Right ventricle myocardium inferior (tissue), 1 donor: ENCODE measurements at regions not wholly inside any gene's neighbourhood (a gene's known extent, or its start where the extent isn't known, plus 50 kb on each side); places are given as distances from the start of the nearest gene placed in this dataset.

Experiments
- ATAC-seq: fragments of 200-7000 bp; cut with Tn5 transposase; one replicate; pipeline ENCODE4 v1.9.1; 2020; ENCODE audit warnings: mild to moderate bottlenecking, moderate library complexity
- DNase-seq: peaks from one replicate; pipeline ENCODE4 v3.0.0; 2021; ENCODE audit errors: missing footprints
- intact Hi-C: fragments of 100-400 bp; cut with DNase I; formaldehyde crosslinking; loops from one replicate; pipeline ENCODE4 v1.11.0; 2022
- donor health status: DM: no; HTN: yes; CAD: no; lungs with severe emphysema.

DNA sequence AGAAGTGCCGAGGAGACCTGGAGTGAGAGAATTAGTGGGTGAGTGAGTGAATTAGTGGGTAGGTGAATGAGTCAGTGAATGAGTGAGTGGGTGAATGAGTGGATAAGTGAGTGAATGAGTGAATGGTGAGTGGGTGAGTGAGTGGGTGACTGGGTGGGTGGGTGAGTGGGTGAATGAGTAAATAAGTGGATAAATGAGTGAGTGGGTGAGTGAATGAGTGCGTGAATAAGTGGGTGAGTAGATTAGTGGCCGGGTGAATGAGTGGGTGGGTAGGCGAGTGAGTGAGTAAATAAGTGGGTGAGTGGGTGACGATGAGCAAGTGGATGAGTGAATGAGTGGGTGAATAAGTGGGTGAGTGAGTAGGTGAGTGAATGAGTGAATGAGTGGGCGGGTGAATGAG is 243.7 kb upstream of the MGMT start:
- intact Hi-C loops, result no loop called here
- DNase-seq, result no peak
- no peak for ATAC-seq

DNA sequence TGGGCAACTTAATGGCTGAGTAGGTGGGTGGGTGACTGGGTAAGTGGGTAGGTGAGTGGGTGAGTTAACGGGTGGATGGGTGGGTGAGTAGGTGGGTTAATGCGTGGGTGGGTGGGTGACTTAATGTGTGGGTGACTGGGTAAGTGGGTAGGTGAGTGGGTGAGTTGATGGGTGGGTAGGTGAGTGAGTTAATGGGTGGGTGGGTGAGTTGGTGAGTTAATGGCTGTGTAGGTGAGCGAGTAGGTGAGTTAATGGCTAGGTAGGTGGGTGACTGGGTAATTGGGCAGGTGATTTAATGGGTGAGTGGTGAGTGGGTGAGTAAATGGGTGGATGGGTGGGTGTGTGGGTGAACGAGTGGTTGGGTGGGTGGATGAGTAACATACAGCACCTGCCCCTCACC is 243.0 kb upstream of the MGMT start:
- no peak for ATAC-seq
- DNase-seq, result no peak
- intact Hi-C loops, result no loop called here

DNA sequence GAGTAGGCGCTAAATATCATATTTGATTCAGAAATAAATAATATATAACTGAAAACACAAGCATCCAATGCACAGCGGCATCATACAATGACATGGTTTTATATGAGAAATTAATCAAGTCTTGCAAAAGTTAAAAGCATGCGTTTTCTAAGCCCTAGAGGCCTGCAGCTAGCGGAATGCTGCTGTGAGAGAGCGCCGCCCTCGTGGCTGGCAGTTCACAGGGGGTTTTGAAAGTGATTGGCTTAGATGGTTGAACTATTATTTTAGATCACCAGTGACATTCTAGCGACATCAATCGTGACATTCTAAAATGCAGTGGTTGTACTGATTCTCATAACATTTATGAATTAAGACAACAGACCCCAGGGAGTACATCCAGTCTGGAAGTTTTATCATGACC is 235.2 kb upstream of the MGMT start:
- intact Hi-C loops, result no loop called here
- no peak for ATAC-seq

DNA sequence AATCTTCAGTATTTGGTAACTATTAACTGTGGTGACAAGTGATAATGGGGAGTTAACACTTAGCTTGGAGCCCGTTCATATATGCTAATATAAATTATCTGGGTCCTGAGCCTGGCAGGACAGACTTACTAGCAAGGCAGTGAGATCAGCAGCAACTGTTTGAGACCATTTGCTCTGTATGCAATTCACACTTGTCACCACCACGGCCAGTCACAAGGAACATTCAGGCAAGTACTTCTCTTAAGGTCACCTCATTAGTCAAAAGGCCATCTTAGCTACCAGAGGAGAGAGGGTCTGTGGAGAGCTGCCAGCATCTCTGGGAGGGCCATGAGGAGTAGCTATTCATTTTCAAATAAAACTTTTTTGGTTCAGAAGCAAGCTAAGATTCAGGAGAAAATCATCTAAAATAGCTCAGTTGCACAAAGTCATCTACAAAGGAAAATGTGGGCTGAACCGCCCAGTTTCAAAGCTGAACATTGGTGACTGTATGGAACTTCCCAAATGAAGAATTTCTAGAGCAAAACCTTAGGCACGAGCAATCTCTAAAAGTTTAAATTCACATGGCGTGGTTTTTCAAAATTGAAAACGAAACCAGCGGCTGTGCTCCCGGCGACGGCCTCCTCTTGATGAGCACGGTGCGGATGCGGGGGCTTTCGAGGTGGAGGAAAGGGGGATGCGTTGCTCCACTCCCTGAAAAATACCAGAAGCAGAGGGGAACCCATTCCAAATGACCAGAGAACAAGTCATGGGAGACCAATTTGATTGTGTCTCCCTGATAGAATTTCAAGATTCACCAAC is 233.5 kb upstream of the MGMT start:
- no peak for ATAC-seq
- no peak for DNase-seq
- intact Hi-C loops, result no loop called here

More for the DNA sequence above, 235.2 kb upstream of the MGMT start:
- no peak for DNase-seq

DNA sequence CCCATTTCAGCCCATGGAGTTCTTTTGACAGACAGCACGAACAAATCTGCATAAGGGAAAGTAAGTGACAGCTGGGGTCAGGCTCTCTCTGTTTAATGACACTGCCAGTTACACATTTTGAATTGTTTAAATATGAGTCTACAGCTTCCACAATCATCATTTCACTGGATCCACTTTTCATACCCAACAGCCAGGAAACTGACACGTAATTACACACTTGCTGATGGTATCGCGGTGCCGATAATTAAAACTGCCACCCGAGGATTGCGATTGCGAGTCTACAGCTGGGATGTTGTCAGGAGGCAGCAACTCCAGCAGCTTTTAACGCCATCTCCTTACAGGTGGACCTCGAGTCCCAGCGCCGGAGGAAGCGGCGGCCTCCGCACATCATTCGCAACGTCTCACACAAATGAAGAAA is 230.8 kb upstream of the MGMT start:
- DNase-seq (no peak), ATAC-seq (no peak)
- intact Hi-C loops, result no loop called here

DNA sequence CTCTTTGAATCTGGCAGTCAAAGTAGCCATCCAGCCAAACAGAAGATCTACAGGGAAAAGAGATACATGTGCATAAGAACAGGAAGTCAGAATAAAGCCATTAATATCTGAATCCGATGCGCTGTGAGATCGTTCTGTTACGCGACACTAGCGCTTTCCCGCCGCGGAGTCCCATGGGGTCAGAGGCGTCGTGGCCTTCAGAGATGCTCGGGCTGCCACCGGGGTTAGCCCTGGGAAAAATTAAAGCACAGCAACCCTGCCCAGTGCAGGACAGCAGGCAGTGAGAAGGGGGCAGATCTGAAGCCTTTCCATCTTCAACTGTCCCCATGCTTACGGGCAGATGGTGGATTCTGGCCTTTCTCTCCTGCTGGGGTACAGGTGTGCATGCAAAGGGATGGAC is 225.6 kb upstream of the MGMT start:
- DNase-seq, result no peak
- no peak for ATAC-seq
- intact Hi-C loops, result no loop called here

DNA sequence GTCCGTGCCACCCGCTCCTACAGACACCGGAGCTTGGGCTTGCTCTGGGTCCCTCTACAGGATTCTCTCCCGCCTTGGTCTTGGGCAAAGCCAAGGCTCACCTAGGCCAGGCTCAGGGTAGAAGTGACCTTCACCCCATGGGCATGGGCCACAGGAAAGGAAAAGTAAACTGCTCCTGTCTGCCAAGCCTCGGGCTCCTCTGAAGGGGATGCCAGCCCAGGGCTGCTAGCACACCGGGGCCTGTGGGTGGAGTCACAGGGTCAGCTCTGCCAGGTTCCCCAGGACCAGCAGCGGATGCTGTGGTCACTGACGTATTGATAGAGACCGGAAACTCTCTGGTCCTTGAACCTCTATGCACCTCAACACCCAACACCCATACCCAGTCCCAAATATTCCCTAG is 222.7 kb upstream of the MGMT start:
- DNase-seq (no peak), ATAC-seq (no peak)
- intact Hi-C loops, result no loop called here

DNA sequence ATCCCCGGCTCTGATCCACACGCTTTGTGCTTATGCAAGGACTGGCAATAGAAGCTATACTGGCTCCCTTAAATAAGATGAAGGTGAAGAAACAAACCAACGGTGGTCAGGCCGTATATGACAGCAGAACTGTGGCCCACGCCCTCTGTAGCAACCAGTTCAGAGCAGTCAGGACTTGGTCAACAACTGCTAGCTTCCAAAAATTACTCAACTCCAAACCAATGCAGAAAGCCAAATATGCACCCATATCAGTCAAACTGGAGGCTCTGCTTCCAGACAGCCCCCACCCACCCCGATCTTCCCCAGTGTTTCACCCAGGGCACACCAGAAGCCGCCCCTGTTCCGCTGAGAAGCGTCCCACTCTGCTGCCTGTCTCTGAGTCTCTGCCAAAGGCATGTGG is 222.3 kb upstream of the MGMT start:
- intact Hi-C loops, result no loop called here
- DNase-seq, result no peak
- ATAC-seq, result peak; percentile 56

DNA sequence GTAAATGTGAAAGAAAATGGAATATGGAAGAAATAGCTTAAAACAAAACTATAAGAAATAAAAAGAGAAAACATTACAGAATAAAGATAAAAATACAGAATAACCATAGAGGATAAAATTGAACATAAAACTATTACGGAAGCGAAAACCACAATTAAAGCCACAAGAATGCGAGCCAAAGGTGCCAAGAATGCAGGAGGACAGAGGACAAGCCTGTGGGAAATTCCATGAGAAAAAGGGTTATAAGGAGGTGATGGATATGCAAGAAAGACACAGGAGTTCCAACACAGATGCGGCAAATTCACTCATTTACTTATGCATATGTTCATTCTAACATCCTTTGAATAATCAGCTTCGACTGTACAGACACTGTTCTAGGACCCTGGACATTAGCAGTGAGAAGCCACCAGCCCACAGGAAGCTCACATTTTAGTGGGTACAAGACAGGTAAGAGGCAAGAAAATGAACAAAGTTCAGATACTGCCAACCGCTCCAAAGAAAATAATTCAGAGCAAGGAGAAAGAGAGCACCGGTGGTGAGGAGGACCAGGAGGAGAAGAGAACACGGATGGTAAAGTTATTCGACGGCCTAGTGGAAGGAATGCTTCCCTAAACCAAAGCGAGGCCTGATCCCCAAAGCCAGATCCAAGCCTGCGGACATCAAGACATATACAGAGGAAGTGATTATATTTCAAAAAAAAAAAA is 213.7 kb upstream of the MGMT start:
- no peak for ATAC-seq
- no peak for DNase-seq
- intact Hi-C loops, result no loop called here

DNA sequence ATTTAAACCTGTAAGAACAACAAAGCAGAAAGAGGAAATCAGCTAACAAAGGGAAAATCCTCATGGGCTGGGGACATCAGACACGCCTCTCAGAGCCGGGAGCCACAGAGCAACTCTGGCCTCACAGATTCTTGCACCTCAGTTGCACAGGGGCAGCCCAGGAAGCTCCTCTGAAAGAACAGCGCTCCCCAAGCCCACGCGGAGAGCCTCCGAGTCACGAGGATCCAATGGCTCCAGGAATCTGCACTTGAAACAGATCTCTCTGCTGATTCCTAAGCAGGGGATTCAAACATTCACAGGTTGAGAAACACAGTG is 213.2 kb upstream of the MGMT start:
- no peak for DNase-seq
- intact Hi-C loops, result no loop called here
- ATAC-seq, result no peak

DNA sequence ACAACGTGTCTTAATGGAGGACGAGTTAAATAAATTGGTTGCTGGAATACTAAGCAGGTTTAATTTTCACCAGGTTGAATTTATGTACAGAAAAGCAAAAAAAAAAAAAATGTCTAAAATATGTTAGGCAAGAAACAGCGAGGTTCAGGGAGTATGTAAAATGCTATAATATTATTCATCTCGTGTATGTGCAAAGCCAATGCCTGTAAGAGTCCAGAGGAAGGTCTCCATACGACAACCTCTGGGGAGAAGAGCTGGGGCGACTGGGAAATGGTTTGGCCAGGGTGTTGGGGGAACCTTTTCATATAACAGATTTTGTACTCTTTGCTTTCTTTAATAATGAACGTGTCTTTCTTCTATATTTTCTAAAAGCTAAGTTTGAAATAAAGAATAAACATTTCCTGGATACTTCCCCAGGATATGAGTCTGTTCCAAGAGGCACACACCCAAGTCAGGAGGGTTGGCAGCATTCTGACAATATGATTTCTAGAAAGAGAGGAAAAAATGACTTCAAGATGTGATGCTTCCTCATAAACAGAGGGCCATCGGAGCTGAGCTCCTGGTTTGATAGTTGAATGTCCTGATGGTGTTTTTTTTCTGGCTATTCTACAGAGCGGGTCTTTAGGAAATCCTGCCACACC is 208.6 kb upstream of the MGMT start:
- intact Hi-C loops, result no loop called here
- ATAC-seq (peak; percentile 48), DNase-seq (no peak)

DNA sequence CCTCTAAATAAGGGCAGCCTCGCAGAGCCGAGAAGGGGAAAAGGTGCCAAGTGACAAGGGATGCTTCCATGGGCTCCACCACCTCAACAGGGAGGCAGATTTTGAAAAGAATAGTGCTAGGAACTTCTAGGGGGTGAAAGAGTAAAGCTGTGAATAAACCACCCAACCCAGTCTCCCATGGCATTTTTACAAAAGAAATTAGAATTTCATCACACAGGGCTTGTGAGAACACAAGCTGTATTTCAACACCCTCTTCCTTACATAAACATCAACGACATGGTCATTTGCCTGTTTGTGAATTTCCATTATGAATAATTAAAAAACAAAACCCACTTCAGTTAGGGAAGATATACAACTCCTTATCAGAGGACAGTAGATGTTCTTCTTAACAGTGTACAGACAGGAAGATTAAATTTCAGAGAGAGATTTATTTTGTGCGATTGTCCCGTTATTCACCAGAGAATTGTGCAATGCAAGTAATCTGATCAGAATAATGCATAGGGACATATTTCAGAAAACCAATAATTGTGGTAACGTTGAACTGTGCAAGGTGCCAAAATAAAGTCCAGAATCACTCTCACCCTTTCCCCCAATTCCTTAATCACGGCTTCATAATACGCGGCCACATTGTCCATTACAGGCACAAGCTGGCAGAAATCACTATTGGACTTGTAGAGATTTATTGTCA is 207.8 kb upstream of the MGMT start:
- ATAC-seq (peak; percentile 72), DNase-seq (no peak)
- intact Hi-C loops, result no loop called here

DNA sequence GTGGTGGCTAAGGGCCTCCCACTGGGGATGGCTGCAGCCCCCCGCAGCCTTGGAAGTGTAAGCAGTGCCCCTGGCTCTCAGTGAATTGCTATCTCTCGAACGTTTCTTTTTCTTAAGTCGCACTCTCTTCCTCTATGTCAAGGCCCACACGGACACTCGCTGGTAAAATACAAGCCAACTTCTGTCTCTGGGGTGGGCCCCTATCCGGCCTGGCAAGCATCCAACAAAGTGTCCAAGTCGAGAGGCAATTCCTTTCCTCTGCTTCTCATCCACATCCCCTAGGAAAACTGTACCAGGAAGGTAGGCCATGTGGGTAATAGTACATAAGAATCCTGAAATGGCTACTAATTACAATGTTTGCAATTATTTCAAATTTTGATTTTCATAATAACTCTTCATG is 194.9 kb upstream of the MGMT start:
- DNase-seq (no peak), ATAC-seq (peak; percentile 66)
- intact Hi-C loops, result no loop called here

DNA sequence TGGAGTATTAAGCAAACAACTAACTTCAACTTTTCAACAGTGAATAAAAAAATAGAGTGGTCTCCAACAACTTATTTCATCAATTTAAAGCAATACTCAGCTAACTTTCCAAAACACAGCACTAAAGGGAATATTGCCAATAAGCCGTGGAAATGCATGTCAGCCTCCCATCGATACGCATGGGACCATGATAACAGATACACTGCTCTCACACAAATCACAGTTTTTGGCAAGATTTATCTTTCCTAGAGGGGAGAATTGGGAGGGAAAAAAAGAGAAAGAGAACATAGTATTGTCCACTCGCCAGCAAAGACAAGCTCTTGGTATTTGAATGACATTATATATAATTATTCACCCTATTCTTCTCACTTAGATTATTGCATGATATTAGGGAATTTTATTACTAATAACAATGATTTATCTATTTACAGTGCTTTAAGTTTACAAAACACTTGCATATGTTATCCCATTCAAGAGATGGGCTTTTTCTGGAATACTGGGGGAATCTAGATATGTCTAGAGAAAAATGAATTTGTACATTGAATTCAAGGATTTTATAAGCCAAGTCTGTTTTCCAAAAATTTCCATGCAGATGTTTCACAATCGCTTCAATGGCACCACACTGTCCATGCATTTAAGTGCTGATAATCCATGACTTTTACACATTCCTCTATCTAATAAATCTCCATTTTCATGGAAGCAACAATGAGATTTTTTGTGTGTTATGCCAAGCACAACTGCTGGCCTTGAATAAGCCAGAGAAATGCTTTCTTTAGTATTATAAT is 194.0 kb upstream of the MGMT start:
- intact Hi-C loops, result no loop called here
- ATAC-seq (no peak), DNase-seq (no peak)

DNA sequence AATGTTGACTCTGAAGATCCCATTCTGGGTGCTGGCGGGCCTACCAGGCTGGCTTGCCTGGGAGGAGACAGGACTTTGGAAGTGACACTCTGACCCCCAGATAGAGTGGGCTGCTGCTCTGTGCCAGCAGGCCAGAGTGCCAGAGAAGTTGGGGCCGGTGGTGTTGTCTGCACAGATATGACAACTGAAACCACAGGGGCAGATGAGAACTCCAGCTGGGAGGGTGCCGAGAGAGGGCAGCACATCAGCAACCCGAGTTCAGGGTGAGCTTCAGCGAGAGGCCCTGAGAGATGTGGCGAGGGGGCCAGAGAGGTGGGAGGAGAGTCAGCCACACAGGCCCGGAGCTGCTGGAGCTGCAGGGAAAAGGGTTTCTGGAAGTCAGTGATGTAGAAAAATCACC is 193.2 kb upstream of the MGMT start:
- DNase-seq, result no peak
- intact Hi-C loops, result no loop called here
- no peak for ATAC-seq

DNA sequence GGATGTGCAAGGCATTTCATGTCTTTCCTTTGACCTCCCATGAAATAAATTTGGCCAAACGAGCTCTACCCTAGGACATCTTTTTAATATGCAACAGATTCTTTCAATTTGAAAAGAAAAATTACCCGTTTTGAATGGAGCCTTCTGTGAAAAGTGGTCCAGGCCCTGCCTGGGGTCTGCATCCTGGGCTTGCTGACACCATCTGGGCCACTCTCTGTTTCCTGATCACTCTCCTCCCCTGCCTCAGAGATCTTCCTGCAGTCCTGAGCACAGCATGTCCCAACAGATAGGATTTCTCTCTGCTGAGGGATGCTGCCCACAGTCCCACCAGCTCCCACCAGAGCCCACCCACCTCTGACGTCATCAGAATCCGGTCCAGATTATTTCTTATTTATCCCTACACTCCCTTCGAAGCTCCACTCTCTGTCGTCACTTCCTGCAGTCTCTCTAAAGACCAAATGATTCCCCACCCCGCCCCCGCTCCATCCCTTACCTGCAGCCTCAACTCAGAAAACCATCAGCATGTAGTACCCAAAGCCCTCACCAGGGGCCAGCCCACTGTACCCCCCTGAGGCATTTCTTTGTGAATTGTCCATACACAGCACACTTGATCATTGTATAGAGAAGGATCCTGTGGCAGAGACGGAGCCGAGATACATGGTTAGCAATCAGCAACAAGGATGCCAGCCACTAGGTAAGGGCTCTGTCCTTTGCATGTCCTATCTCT is 192.1 kb upstream of the MGMT start:
- intact Hi-C loops, result no loop called here
- no peak for DNase-seq
- ATAC-seq, result no peak

DNA sequence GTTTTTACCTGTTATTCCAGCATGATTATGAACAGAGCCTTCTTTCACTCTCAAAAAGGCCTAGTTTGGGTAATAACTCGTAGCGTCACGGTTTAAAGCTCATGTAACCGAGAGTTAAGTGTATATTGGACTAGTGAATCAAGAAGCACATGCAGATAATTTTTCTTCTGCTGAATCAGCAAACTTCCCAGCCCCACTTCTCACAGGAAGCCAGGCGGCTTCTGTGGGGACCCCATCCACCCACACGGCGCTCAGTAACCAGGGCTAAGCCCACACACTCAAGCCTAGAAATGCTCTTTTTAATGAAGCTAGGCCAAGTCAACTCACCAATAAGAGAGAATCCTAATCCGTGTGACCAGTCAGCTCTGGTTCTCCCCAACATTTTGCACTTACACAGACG is 191.2 kb upstream of the MGMT start:
- ATAC-seq, result no peak
- intact Hi-C loops, result no loop called here

DNA sequence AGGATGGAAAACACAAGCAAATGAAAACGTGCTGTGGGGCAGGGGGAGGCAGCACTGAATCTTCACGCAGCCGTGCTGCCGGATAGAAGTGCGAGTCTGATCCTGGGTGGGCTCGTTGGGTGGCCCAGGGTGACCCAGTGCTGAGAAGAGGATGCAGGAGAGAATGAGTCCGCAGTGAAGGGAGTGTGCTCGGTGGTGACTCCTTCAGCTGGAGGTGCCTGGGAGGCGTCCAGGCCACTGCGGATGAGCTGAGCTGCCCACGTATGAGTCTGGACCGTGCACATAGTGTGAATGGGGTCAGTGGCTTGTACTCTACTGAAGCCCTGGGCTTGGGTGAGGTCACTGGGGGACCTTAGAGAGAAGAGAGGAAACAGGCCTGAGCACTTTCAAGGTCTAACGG is 190.0 kb upstream of the MGMT start:
- DNase-seq (no peak), ATAC-seq (no peak)
- intact Hi-C loops, result no loop called here

More for the DNA sequence above, 191.2 kb upstream of the MGMT start:
- no peak for DNase-seq
